ENCODE measurements at regions not wholly inside any gene's neighbourhood (a gene's known extent, or its start where the extent isn't known, plus 50 kb on each side); places are given as distances from the start of the nearest gene placed in this dataset.
"Not testable (repeated sequence)": the region's sequence is repeated elsewhere in the genome, so short reads cannot be mapped to it uniquely, and the experiment has no call there.

- TF ChIP-seq FOXA1 (IDR thresholded peaks at IDR 0.05) (no peak), CTCF (IDR thresholded peaks at IDR 0.05; ENCODE audit: low read depth, low read length, missing input control) (no peak), SP1 (IDR thresholded peaks at IDR 0.05) (no peak), YY1 (IDR thresholded peaks at IDR 0.05) (no peak), EGR1 (IDR thresholded peaks at IDR 0.05; ENCODE audit: low read depth in 2 of 2) (no peak)
These were observed 58.9 kb upstream of the OPRM1 start (continued) for GRCh38 chr6:153980171-153980570.

- H3K9me3 ChIP-seq (ENCODE audit: control insufficient read depth in 4 of 4, low read length in 3 of 4); DNase-seq (ENCODE audit: low spot score); H3K4me1 ChIP-seq (ENCODE audit: control insufficient read depth in 4 of 4, insufficient read depth in 4 of 4, low read length in 3 of 4); H3K27ac ChIP-seq (ENCODE audit: low read depth in 1 of 2, low read length in 2 of 2); H3K4me3 ChIP-seq (ENCODE audit: low read depth in 1 of 3, low read length in 3 of 3); H3K36me3 ChIP-seq (ENCODE audit: control insufficient read depth in 4 of 4, insufficient read depth in 3 of 4, low read depth in 1 of 4, low read length in 3 of 4); H3K9ac ChIP-seq (ENCODE audit: low read depth in 1 of 2, low read length in 2 of 2); H3K27me3 ChIP-seq (ENCODE audit: control insufficient read depth in 4 of 4, insufficient read depth in 4 of 4, low read length in 3 of 4): not testable (repeated sequence)
- 87% methylated on average over 26 of the region's 26 CpGs for WGBS
These were observed 60.0 kb upstream of the OPRM1 start for GRCh38 chr6:153978911-153979548.

GRCh38 chr6:153976921-153977693 lies 61.9 kb upstream of the OPRM1 start:
- Histone ChIP-seq H3K27me3 (ENCODE audit: control insufficient read depth in 4 of 4, insufficient read depth in 4 of 4, low read length in 3 of 4) (peaks cover 0 to 3% (median 0%) of the 10 kb centered on the region in 4 donors), H3K9me3 (ENCODE audit: control insufficient read depth in 4 of 4, low read length in 3 of 4) (no peaks in the 10 kb centered on the region), H3K27ac (ENCODE audit: low read depth in 1 of 2, low read length in 2 of 2) (no peak overlapping the region), H3K4me3 (ENCODE audit: low read depth in 1 of 3, low read length in 3 of 3) (no peak overlapping the region), H3K4me1 (ENCODE audit: control insufficient read depth in 4 of 4, insufficient read depth in 4 of 4, low read length in 3 of 4) (no peaks in the 10 kb centered on the region), H3K36me3 (ENCODE audit: control insufficient read depth in 4 of 4, insufficient read depth in 3 of 4, low read depth in 1 of 4, low read length in 3 of 4) (no peaks in the 10 kb centered on the region), H3K9ac (ENCODE audit: low read depth in 1 of 2, low read length in 2 of 2) (no peak overlapping the region)
- 48% methylated on average over 7 of the region's 7 CpGs for WGBS
- TF ChIP-seq HNF4G (IDR thresholded peaks at IDR 0.05): no peak
- TF ChIP-seq NR2F2 (IDR thresholded peaks at IDR 0.05): no peak
- TF ChIP-seq RAD21 (IDR thresholded peaks at IDR 0.05): no peak
- no peak for TF ChIP-seq RXRA (IDR thresholded peaks at IDR 0.05)
- TF ChIP-seq CTCF (IDR thresholded peaks at IDR 0.05; ENCODE audit: low read depth, low read length, missing input control): no peak
- TF ChIP-seq HNF4A (conservative IDR thresholded peaks at IDR 0.05): no peak
- TF ChIP-seq ZBTB33 (IDR thresholded peaks at IDR 0.05): no peak
- no peak for TF ChIP-seq FOXA2 (IDR thresholded peaks at IDR 0.05)
- no peak for TF ChIP-seq FOXA1 (IDR thresholded peaks at IDR 0.05)
- TF ChIP-seq JUND (IDR thresholded peaks at IDR 0.05): no peak
- TF ChIP-seq GABPA (IDR thresholded peaks at IDR 0.05 in 1 of 2, conservative IDR thresholded peaks at IDR 0.05 in 1 of 2): no peak
- TF ChIP-seq SP1 (IDR thresholded peaks at IDR 0.05): no peak
- TF ChIP-seq ATF3 (IDR thresholded peaks at IDR 0.05): no peak
- no peak for TF ChIP-seq MAX (IDR thresholded peaks at IDR 0.05)
- no peak for TF ChIP-seq EGR1 (IDR thresholded peaks at IDR 0.05; ENCODE audit: low read depth in 2 of 2)
- TF ChIP-seq TAF1 (conservative IDR thresholded peaks at IDR 0.05): no peak
- DNase-seq (ENCODE audit: low spot score): no peak
